Lower leg skin (tissue), 4 donors: ENCODE measurements at regions not wholly inside any gene's neighbourhood (a gene's known extent, or its start where the extent isn't known, plus 50 kb on each side); places are given as distances from the start of the nearest gene placed in this dataset.

Source experiments
- DNase-seq, 2 donors: peaks; one replicate each; pipeline ENCODE4 v3.0.0-alpha.2; 2019; ENCODE audit warnings: low spot score in 2 of 2
- H3K4me3 ChIP-seq: fragments of 200-600 bp; sonication (generic); 2 replicates; pipeline ENCODE4 v1.5.1; 2017; ENCODE audit warnings: mild to moderate bottlenecking, low read depth; ENCODE audit not compliant: poor library complexity, severe bottlenecking
- POLR2A ChIP-seq, 2 donors: fragments of 450-650 bp; IDR thresholded peaks; one replicate each; pipeline ENCODE4 v1.6.1; 2016 to 2017; ENCODE audit warnings: antibody characterized with exemption in 2 of 2, mild to moderate bottlenecking in 1 of 2, moderate library complexity in 1 of 2
- WGBS, 2 donors: methylation state at CpG; one replicate each; pipeline ENCODE4 v1.1.5; 2018; 5-methylcytosine and 5-hydroxymethylcytosine counted together
- intact Hi-C: fragments of 100-400 bp; cut with DNase I; formaldehyde crosslinking; loops from one replicate; pipeline ENCODE4 v1.15.0; 2023; ENCODE audit warnings: low total_unique reads
- TF ChIP-seq, protein P1 (sequence below), 3 donors: fragments of 450-650 bp; IDR thresholded peaks; one replicate each; pipeline ENCODE4 v1.5.1; 2016; ENCODE audit warnings: antibody characterized with exemption in 3 of 3, mild to moderate bottlenecking in 3 of 3, moderate library complexity in 2 of 3

DNA sequence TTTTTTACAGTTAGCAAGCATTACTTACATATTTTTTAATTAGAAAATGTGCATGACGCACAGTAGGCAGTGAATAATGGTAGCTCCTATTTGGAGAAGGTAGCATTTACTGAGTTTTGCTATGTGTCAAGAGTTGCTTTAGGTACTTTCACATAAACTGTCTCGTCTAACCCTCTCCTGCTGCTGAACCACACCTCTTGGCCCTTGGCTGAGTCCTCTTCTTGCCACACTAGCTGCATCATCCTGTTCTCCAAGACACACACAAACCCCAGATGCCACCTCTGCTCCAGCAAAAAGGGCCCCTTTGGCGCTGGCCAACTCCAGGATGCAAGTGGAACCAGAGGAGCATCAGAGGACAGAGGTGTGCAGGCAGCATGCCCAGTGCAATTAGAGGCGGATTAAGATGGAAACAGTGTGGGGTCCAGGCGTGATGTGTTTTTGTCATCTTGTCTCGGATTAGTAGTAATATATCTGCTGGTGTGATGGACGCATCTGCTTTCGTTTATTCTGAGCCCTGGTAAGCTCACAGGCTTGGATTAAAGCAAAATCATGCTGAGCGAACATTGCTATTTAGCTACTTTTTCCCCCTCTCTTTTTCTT is 367.0 kb upstream of the CADM1 start:
- no peak for TF ChIP-seq POLR2A (IDR thresholded peaks at IDR 0.05)
- TF ChIP-seq, protein P1, sequence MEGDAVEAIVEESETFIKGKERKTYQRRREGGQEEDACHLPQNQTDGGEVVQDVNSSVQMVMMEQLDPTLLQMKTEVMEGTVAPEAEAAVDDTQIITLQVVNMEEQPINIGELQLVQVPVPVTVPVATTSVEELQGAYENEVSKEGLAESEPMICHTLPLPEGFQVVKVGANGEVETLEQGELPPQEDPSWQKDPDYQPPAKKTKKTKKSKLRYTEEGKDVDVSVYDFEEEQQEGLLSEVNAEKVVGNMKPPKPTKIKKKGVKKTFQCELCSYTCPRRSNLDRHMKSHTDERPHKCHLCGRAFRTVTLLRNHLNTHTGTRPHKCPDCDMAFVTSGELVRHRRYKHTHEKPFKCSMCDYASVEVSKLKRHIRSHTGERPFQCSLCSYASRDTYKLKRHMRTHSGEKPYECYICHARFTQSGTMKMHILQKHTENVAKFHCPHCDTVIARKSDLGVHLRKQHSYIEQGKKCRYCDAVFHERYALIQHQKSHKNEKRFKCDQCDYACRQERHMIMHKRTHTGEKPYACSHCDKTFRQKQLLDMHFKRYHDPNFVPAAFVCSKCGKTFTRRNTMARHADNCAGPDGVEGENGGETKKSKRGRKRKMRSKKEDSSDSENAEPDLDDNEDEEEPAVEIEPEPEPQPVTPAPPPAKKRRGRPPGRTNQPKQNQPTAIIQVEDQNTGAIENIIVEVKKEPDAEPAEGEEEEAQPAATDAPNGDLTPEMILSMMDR (IDR thresholded peaks at IDR 0.05), result no peak
- H3K4me3 ChIP-seq, result no peak overlapping the region
- 68 to 72% methylated on average over 9 of the region's 9 CpGs for WGBS, 2 donors
- intact Hi-C loops, result no loop called here
- DNase-seq, result no peak

- TF ChIP-seq, protein P1 (IDR thresholded peaks at IDR 0.05), result no peak
- no peak for TF ChIP-seq POLR2A (IDR thresholded peaks at IDR 0.05)
- 48 to 63% methylated on average over 5 of the region's 5 CpGs for WGBS, 2 donors
- intact Hi-C loops, result no loop called here
- no peak overlapping the region for H3K4me3 ChIP-seq
- no peak for DNase-seq
Observed at GRCh38 chr11:115869780-115870431, 365.7 kb upstream of the CADM1 start.

DNA sequence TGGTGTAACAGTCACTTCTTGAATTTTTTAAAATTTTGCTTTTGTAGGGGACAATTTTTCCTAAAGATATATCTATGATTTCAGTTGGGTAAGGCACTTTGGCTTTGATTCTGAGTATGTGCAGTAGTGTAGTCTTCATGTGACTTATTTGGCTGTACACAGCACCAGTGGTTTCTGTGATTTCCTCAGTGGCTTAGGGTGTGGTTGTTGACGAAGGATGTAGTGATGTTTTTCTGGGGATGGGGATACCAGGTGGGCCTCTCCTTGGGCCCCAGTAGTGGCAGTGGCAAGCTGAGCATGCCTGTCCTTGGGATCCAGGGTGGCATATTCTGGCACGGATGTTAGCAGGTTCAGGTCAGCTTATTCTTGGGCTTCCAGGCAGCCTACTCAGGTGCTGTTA is 364.9 kb upstream of the CADM1 start:
- H3K4me3 ChIP-seq, result no peak overlapping the region
- no peak for TF ChIP-seq POLR2A (IDR thresholded peaks at IDR 0.05)
- TF ChIP-seq, protein P1 (IDR thresholded peaks at IDR 0.05), result no peak
- intact Hi-C loops, result no loop called here
- 91% methylated on average over 2 of the region's 2 CpGs for WGBS, 2 donors
- DNase-seq, result no peak

GRCh38 chr11:115860246-115860645 is 356.0 kb upstream of the CADM1 start:
- H3K4me3 ChIP-seq, result no peak overlapping the region
- intact Hi-C loops, result no loop called here
- no peak for DNase-seq
- WGBS, 2 donors, result 90 to 92% methylated on average over 1 of the region's 1 CpG
- TF ChIP-seq POLR2A (IDR thresholded peaks at IDR 0.05), result no peak
- TF ChIP-seq, protein P1 (IDR thresholded peaks at IDR 0.05), result no peak

DNA sequence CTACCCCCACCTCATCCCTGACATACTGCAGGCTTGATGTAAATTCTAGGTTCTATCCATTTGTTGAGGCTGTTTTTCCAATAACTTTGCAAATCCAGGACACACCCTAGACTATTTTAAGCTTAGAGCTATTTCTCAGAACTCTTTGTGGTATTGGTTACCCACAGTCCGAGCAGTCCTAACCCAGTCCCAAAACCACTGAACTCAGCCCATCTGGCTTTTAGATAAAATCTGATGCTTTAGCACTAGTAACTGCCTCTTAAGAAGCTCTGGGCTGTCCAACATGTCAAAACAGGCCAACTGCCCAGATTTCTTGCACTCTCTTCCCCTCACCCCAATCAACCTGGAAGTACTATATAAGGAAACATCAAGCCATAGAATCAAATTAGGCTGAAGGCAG is 344.4 kb upstream of the CADM1 start:
- intact Hi-C loops, result no loop called here
- H3K4me3 ChIP-seq, result no peak overlapping the region
- TF ChIP-seq, protein P1 (IDR thresholded peaks at IDR 0.05), result no peak
- TF ChIP-seq POLR2A (IDR thresholded peaks at IDR 0.05), result no peak
- no peak for DNase-seq
- WGBS, 2 donors, result 4 to 13% methylated on average over 1 of the region's 1 CpG

- WGBS, 2 donors, result 4 to 15% methylated on average over 1 of the region's 1 CpG
- intact Hi-C loops, result no loop called here
- DNase-seq, result no peak
- no peak for TF ChIP-seq POLR2A (IDR thresholded peaks at IDR 0.05)
- TF ChIP-seq, protein P1 (IDR thresholded peaks at IDR 0.05), result no peak
- no peak overlapping the region for H3K4me3 ChIP-seq
Observed at GRCh38 chr11:115848080-115848479, 343.9 kb upstream of the CADM1 start.
